ENCODE measurements at regions not wholly inside any gene's neighbourhood (a gene's known extent, or its start where the extent isn't known, plus 50 kb on each side); places are given as distances from the start of the nearest gene placed in this dataset.

GRCh38 chr1:30814292-30814691, 56.7 kb upstream of the LAPTM5 start:
- no peak for TF ChIP-seq EP300 (IDR thresholded peaks at IDR 0.05)
- no peak for TF ChIP-seq CTCF (IDR thresholded peaks at IDR 0.05)
- no peak for TF ChIP-seq POLR2A (IDR thresholded peaks at IDR 0.05)
